ENCODE measurements at regions not wholly inside any gene's neighbourhood (a gene's known extent, or its start where the extent isn't known, plus 50 kb on each side); places are given as distances from the start of the nearest gene placed in this dataset.
"Not testable (repeated sequence)": the region's sequence is repeated elsewhere in the genome, so short reads cannot be mapped to it uniquely, and the experiment has no call there.

- no peak overlapping the region for H3K4me3 ChIP-seq (ENCODE audit: low read depth, low read length)
- no peak for DNase-seq (ENCODE audit: low read depth)
- TF ChIP-seq CTCF (IDR thresholded peaks at IDR 0.05; ENCODE audit: control insufficient read depth, extremely low read depth, insufficient read depth), result no peak
These were observed 282.2 kb downstream of the CYRIA start for GRCh38 chr2:16383411-16383810.

- TF ChIP-seq CTCF (IDR thresholded peaks at IDR 0.05; ENCODE audit: control insufficient read depth, extremely low read depth, insufficient read depth), result no peak
- no peak overlapping the region for H3K4me3 ChIP-seq (ENCODE audit: low read depth, low read length)
- DNase-seq (ENCODE audit: low read depth), result no peak
These were observed 283.2 kb downstream of the CYRIA start for GRCh38 chr2:16382451-16382850.

- H3K4me3 ChIP-seq (ENCODE audit: low read depth, low read length), result no peak overlapping the region
- no peak for DNase-seq (ENCODE audit: low read depth)
- no peak for TF ChIP-seq CTCF (IDR thresholded peaks at IDR 0.05; ENCODE audit: control insufficient read depth, extremely low read depth, insufficient read depth)
These were observed 284.1 kb downstream of the CYRIA start for GRCh38 chr2:16381511-16381910.

- not testable (repeated sequence) for DNase-seq (ENCODE audit: low read depth); H3K4me3 ChIP-seq (ENCODE audit: low read depth, low read length)
These were observed 285.7 kb downstream of the CYRIA start for GRCh38 chr2:16379901-16380300.

GRCh38 chr2:16379061-16379460, 286.6 kb downstream of the CYRIA start:
- DNase-seq (ENCODE audit: low read depth); H3K4me3 ChIP-seq (ENCODE audit: low read depth, low read length): not testable (repeated sequence)

GRCh38 chr2:16378031-16378430, 287.6 kb downstream of the CYRIA start:
- no peak for DNase-seq (ENCODE audit: low read depth)
- TF ChIP-seq CTCF (IDR thresholded peaks at IDR 0.05; ENCODE audit: control insufficient read depth, extremely low read depth, insufficient read depth), result no peak
- H3K4me3 ChIP-seq (ENCODE audit: low read depth, low read length), result no peak overlapping the region

GRCh38 chr2:16375981-16376380, 289.7 kb downstream of the CYRIA start:
- no peak overlapping the region for H3K4me3 ChIP-seq (ENCODE audit: low read depth, low read length)
- DNase-seq (ENCODE audit: low read depth), result no peak
- TF ChIP-seq CTCF (IDR thresholded peaks at IDR 0.05; ENCODE audit: control insufficient read depth, extremely low read depth, insufficient read depth), result no peak

- no peak overlapping the region for H3K4me3 ChIP-seq (ENCODE audit: low read depth, low read length)
- DNase-seq (ENCODE audit: low read depth), result no peak
- TF ChIP-seq CTCF (IDR thresholded peaks at IDR 0.05; ENCODE audit: control insufficient read depth, extremely low read depth, insufficient read depth), result no peak
These were observed 290.3 kb downstream of the CYRIA start for GRCh38 chr2:16375351-16375750.

All from LNCaP clone FGC (cell line).